K562 (cell line): ENCODE measurements at regions not wholly inside any gene's neighbourhood (a gene's known extent, or its start where the extent isn't known, plus 50 kb on each side); places are given as distances from the start of the nearest gene placed in this dataset.
A peak's percentile ranks its signal among the peaks of the same experiment; 100 is the strongest.

Experiments used
- ATAC-seq: fragments of 200-7000 bp; cut with Tn5 transposase; 3 replicates; pipeline ENCODE4 v1.9.1; 2020; ENCODE audit warnings: moderate library complexity
- BruUV-seq: library from RNA; stranded (reverse); fragments of 400-500 nt; replicated peaks from 2 replicates; lab custom pipeline; 2021; lab: Mats Ljungman, UMichigan
- CTCF ChIA-PET: fragments of 300-600 bp; formaldehyde crosslinking; extraction: SDS; loops from one replicate; lab custom pipeline; 2021; ENCODE audit warnings: low intra/inter-chr PET ratio; lab: Yijun Ruan, JAX
- POLR2A ChIA-PET: fragments of 300-600, 350-650 bp; sonication (Branson Sonifier 250); formaldehyde crosslinking; extraction: SDS; loops from one replicate; lab custom pipeline; 2021; ENCODE audit warnings: antibody characterized with exemption, inconsistent platforms; lab: Yijun Ruan, JAX
- DNase-seq, 4 experiments: peaks; one replicate each; pipeline versions ENCODE4 v3.0.0 to v3.0.0-alpha.2; 2011 to 2018; ENCODE audit warnings: low spot score in 3 of 4, mixed read lengths in 3 of 4; ENCODE audit errors: extremely low read depth in 1 of 4
- FAIRE-seq: peaks from 2 replicates; lab custom pipeline; 2011; peaks lifted over from hg19 to GRCh38; lab: Jason Lieb, UNC
- H2AFZ ChIP-seq: 2 replicates; pipeline ENCODE4 v1.6.0; 2011; ENCODE audit warnings: low read depth, low read length, control low read depth, inconsistent platforms
- H3K27ac ChIP-seq: fragments of 200-600 bp; 3 replicates; pipeline ENCODE4 v1.8.0; 2011; ENCODE audit warnings: low read depth, mild to moderate bottlenecking, control low read depth, inconsistent platforms, low read length, moderate library complexity, mixed read lengths; ENCODE audit errors: extremely low read depth
- H3K27me3 ChIP-seq, 2 experiments: fragments of 300-600 bp in 1 of 2; 2 replicates in 1 of 2; 3 replicates in 1 of 2; pipeline versions ENCODE4 v1.6.0 to v1.8.0; 2011; ENCODE audit warnings: inconsistent platforms in 2 of 2, low read length in 2 of 2, mild to moderate bottlenecking in 1 of 2, mixed read lengths in 1 of 2, moderate library complexity in 1 of 2; ENCODE audit not compliant: control insufficient read depth in 2 of 2, insufficient read depth in 2 of 2
- H3K36me3 ChIP-seq: fragments of 300-600 bp; 3 replicates; pipeline ENCODE4 v1.8.0; 2011; ENCODE audit warnings: mild to moderate bottlenecking, low read length, inconsistent platforms; ENCODE audit not compliant: control insufficient read depth, insufficient read depth
- H3K4me1 ChIP-seq, 2 experiments: fragments of 200-600 bp in 1 of 2; replicated peaks in 1 of 2; 2 replicates in 1 of 2; 3 replicates in 1 of 2; pipeline versions ENCODE4 v1.5.1 to v1.8.0; 2011; ENCODE audit warnings: inconsistent platforms in 2 of 2, low read length in 2 of 2, mild to moderate bottlenecking in 1 of 2, mixed read lengths in 1 of 2, moderate library complexity in 1 of 2; ENCODE audit not compliant: control insufficient read depth in 2 of 2, insufficient read depth in 2 of 2
- H3K4me2 ChIP-seq: 2 replicates; pipeline ENCODE4 v1.6.1; 2011; ENCODE audit warnings: low read length, control low read depth, inconsistent platforms, mixed read lengths; ENCODE audit not compliant: insufficient read depth
- H3K4me3 ChIP-seq: fragments of 200-600 bp; sonication (generic), shearing (Covaris generic); 2 replicates; pipeline ENCODE4 v1.5.1; 2016; ENCODE audit warnings: control low read depth, inconsistent platforms
- H3K79me2 ChIP-seq: fragments of 200-600 bp; 3 replicates; pipeline ENCODE4 v1.8.0; 2011; ENCODE audit warnings: low read length, inconsistent platforms; ENCODE audit not compliant: control insufficient read depth, insufficient read depth
- H3K9ac ChIP-seq, 2 experiments: 2 replicates each; pipeline versions ENCODE4 v1.6.0 to v1.6.1; 2011; ENCODE audit warnings: low read depth in 2 of 2, low read length in 2 of 2, control low read depth in 1 of 2, inconsistent platforms in 1 of 2, mild to moderate bottlenecking in 1 of 2, mixed read lengths in 1 of 2; ENCODE audit not compliant: insufficient read depth in 1 of 2
- H3K9me1 ChIP-seq: one replicate; pipeline ENCODE4 v1.6.0; 2011; ENCODE audit warnings: inconsistent platforms, mild to moderate bottlenecking, low read length, moderate library complexity; ENCODE audit not compliant: control insufficient read depth, insufficient read depth
- H3K9me3 ChIP-seq: replicated peaks from 2 replicates; pipeline ENCODE4 v1.5.1; 2011; ENCODE audit warnings: low read depth, low read length, inconsistent platforms; ENCODE audit not compliant: control insufficient read depth, insufficient read depth
- H4K20me1 ChIP-seq: replicated peaks from 2 replicates; pipeline ENCODE4 v1.6.1; 2011; ENCODE audit warnings: low read length, inconsistent platforms, mixed read lengths; ENCODE audit not compliant: control insufficient read depth, insufficient read depth
- FOXK2 ChIP-seq, 2 experiments: fragments of 450-650 bp; IDR thresholded peaks in 1 of 2; conservative IDR thresholded peaks in 1 of 2; 2 replicates each; pipeline ENCODE4 v1.6.1; 2016; ENCODE audit warnings: low read depth in 2 of 2, mild to moderate bottlenecking in 1 of 2
- FOXM1 ChIP-seq, 2 experiments: fragments of 450-650 bp in 1 of 2; sonication (generic) in 1 of 2; formaldehyde crosslinking in 1 of 2; IDR thresholded peaks; 2 replicates each; pipeline versions ENCODE4 v1.6.1 to v1.9.0; 2017 to 2022; ENCODE audit warnings: low read depth in 2 of 2, mild to moderate bottlenecking in 2 of 2, missing genetic modification reagents in 1 of 2, moderate library complexity in 1 of 2
- HMG20A ChIP-seq: fragments of 450-650 bp; formaldehyde crosslinking; conservative IDR thresholded peaks from 2 replicates; pipeline ENCODE4 v1.4.0; 2020; ENCODE audit warnings: mild to moderate bottlenecking, mixed read lengths
- JUNB ChIP-seq: fragments of 450-650 bp; formaldehyde crosslinking; conservative IDR thresholded peaks from 2 replicates; pipeline ENCODE4 v1.4.0; 2020; ENCODE audit warnings: mild to moderate bottlenecking
- JUND ChIP-seq, 2 experiments: IDR thresholded peaks; 2 replicates in 1 of 2; 3 replicates in 1 of 2; pipeline ENCODE4 v1.6.1; 2011; ENCODE audit warnings: borderline replicate concordance in 2 of 2, low read depth in 2 of 2, low read length in 2 of 2, improper control_type of control experiment in 1 of 2, missing biosample characterization in 1 of 2, missing genetic modification characterization in 1 of 2, missing genetic modification reagents in 1 of 2
- KAT8 ChIP-seq: fragments of 450-650 bp; IDR thresholded peaks from 2 replicates; pipeline ENCODE4 v1.6.1; 2016; ENCODE audit warnings: low read depth, mild to moderate bottlenecking
- NFXL1 ChIP-seq: fragments of 450-650 bp; formaldehyde crosslinking; IDR thresholded peaks from 2 replicates; pipeline ENCODE4 v1.4.0; 2021; ENCODE audit warnings: mild to moderate bottlenecking
- SAFB ChIP-seq: fragments of 200-400 bp; formaldehyde crosslinking; IDR thresholded peaks from 2 replicates; pipeline ENCODE4 v1.6.1; 2017; ENCODE audit warnings: low read depth, low read length, borderline replicate concordance
- SP2 ChIP-seq: IDR thresholded peaks from 2 replicates; pipeline ENCODE4 v1.6.1; 2011; ENCODE audit warnings: mild to moderate bottlenecking, low read depth, low read length, moderate library complexity; ENCODE audit not compliant: poor library complexity, severe bottlenecking; ENCODE audit errors: extremely low read depth
- SREBF1 ChIP-seq: fragments of 150-350 bp; IDR thresholded peaks from 2 replicates; pipeline ENCODE4 v1.6.1; 2014; ENCODE audit warnings: antibody characterized with exemption, low read depth, low read length, borderline replicate concordance
- XRCC4 ChIP-seq: IDR thresholded peaks from one replicate; pipeline ENCODE4 v1.6.1; 2011; ENCODE audit not compliant: insufficient read depth, insufficient read length; ENCODE audit errors: extremely low read depth
- ZNF274 ChIP-seq: IDR thresholded peaks from 2 replicates; pipeline ENCODE4 v1.6.1; 2011; ENCODE audit warnings: low read depth, mild to moderate bottlenecking, low read length, moderate library complexity, borderline replicate concordance
- ZNF347 ChIP-seq: fragments of 450-650 bp; formaldehyde crosslinking; IDR thresholded peaks from 2 replicates; pipeline ENCODE4 v1.4.0; 2020; ENCODE audit warnings: low read depth, mild to moderate bottlenecking, moderate library complexity
- ZZZ3 ChIP-seq: fragments of 450-650 bp; IDR thresholded peaks from 2 replicates; pipeline ENCODE4 v1.6.1; 2016; ENCODE audit warnings: antibody characterized with exemption, mild to moderate bottlenecking, moderate library complexity
- WGBS: fragments of 100-300 bp; shearing (Covaris generic); methylation state at CpG from one replicate; pipeline ENCODE4 v1.1.6; 2016; ENCODE audit warnings: low coverage, mixed read lengths; ENCODE audit not compliant: insufficient coverage; ENCODE audit errors: missing lambda C conversion rate; 5-methylcytosine and 5-hydroxymethylcytosine counted together
- in situ Hi-C: fragments of 300-500 bp; cut with MboI; formaldehyde crosslinking; loops from 4 replicates; pipeline ENCODE4 v1.15.0; 2018; ENCODE audit warnings: inconsistent platforms, mixed read lengths
- intact Hi-C: fragments of 100-400 bp; cut with micrococcal nuclease; formaldehyde crosslinking; loops from 2 replicates; pipeline ENCODE4 v1.14.2; 2022
- TF ChIP-seq, protein P1 (sequence below): IDR thresholded peaks from 2 replicates; pipeline ENCODE4 v1.6.1; 2011; ENCODE audit not compliant: insufficient read length; ENCODE audit errors: extremely low read depth
- TF ChIP-seq, protein P2 (sequence below): fragments of 450-650 bp; formaldehyde crosslinking; IDR thresholded peaks from 2 replicates; pipeline ENCODE4 v1.4.0; 2022; ENCODE audit warnings: missing genetic modification characterization
- TF ChIP-seq, protein P3 (sequence below): IDR thresholded peaks from 3 replicates; pipeline ENCODE4 v1.6.1; 2011; ENCODE audit warnings: borderline replicate concordance, mild to moderate bottlenecking, moderate library complexity; ENCODE audit not compliant: insufficient read length; ENCODE audit errors: extremely low read depth

DNA sequence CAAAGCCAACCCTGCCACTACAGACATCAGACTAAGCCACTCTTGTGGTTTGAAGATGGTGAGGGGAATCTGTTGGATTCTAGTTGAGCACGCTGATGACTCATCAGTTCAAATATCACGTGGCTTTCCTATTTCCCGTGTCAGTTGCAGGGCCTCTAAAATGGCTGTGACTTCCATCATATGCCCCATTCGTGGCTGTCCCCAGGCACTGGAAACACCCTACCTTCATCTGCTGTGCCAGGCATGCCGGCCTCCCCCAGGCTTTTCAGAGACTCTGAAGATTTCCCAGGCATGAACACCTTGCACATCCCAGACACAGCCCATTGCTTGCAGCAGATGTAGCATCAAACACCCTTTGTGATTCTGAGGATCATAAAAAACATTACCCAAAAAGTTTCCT lies 659.9 kb downstream of the UQCRFS1 start:
- no peaks in the 10 kb centered on the region for H3K36me3 ChIP-seq
- no peaks in the 10 kb centered on the region for H3K9me1 ChIP-seq
- ATAC-seq (peak; percentile 73), FAIRE-seq (peak; percentile 80), DNase-seq (peak in 3 of 4 experiments; percentile 45 to 74 (median 46))
- intact Hi-C loops = no loop called here
- peaks cover 9 to 23% of the 10 kb centered on the region in 2 experiments for H3K4me1 ChIP-seq
- CTCF ChIA-PET = no interaction called here
- H2AFZ ChIP-seq = peak overlapping the region; percentile 74
- 9% methylated on average over 5 of the region's 5 CpGs for WGBS
- no peaks in the 10 kb centered on the region for H3K79me2 ChIP-seq
- H3K9ac ChIP-seq = no peak overlapping the region
- peak overlapping the region; percentile 58 for H3K27ac ChIP-seq
- no peaks in the 10 kb centered on the region for H4K20me1 ChIP-seq
- H3K4me3 ChIP-seq = no peak overlapping the region
- POLR2A ChIA-PET = interaction anchor here (0.7 to 2.0 kb wide), 5 partner anchors 9 to 53 kb away, joined by 3 to 6 read pairs (median 4); no protein-coding TSS in a partner anchor
- in situ Hi-C loops = no loop called here
- no TSS peak for BruUV-seq
- H3K9me3 ChIP-seq = no peaks in the 10 kb centered on the region
- H3K4me2 ChIP-seq = peak overlapping the region; percentile 23; the same call in 1 of the 2 replicates
- no peaks in the 10 kb centered on the region for H3K27me3 ChIP-seq
- TF ChIP-seq, protein P1, sequence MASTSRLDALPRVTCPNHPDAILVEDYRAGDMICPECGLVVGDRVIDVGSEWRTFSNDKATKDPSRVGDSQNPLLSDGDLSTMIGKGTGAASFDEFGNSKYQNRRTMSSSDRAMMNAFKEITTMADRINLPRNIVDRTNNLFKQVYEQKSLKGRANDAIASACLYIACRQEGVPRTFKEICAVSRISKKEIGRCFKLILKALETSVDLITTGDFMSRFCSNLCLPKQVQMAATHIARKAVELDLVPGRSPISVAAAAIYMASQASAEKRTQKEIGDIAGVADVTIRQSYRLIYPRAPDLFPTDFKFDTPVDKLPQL = no peak
- TF ChIP-seq ZZZ3 (no peak), ZNF347 (no peak), KAT8 (no peak), SAFB (no peak), FOXM1 (IDR thresholded peaks at IDR 0.05; ENCODE audit: low read depth) (0 out of 2 replicates have a peak, but pooled peaks have one; percentile 18), FOXM1 (CRISPR knock-in tag; IDR thresholded peaks at IDR 0.05; ENCODE audit: low read depth) (no peak), SREBF1 (no peak), XRCC4 (no peak), HMG20A (CRISPR knock-in tag) (no peak), NFXL1 (CRISPR knock-in tag) (peak; percentile 68; the same call in 1 of the 2 replicates), ZNF274 (no peak), FOXK2 (conservative IDR thresholded peaks at IDR 0.05 in 1 of 2, IDR thresholded peaks at IDR 0.05 in 1 of 2; ENCODE audit: low read depth in 2 of 2) (no peak), SP2 (no peak), JUNB (peak; percentile 95), JUND (IDR thresholded peaks at IDR 0.05; ENCODE audit: borderline replicate concordance, low read depth, low read length) (peak; percentile 97), JUND (tag; IDR thresholded peaks at IDR 0.05; ENCODE audit: borderline replicate concordance, low read depth, low read length) (peak; percentile 97)
- TF ChIP-seq, protein P2, sequence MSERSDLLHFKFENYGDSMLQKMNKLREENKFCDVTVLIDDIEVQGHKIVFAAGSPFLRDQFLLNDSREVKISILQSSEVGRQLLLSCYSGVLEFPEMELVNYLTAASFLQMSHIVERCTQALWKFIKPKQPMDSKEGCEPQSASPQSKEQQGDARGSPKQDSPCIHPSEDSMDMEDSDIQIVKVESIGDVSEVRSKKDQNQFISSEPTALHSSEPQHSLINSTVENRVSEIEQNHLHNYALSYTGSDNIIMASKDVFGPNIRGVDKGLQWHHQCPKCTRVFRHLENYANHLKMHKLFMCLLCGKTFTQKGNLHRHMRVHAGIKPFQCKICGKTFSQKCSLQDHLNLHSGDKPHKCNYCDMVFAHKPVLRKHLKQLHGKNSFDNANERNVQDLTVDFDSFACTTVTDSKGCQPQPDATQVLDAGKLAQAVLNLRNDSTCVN (CRISPR knock-in tag) = no peak
- TF ChIP-seq, protein P3, sequence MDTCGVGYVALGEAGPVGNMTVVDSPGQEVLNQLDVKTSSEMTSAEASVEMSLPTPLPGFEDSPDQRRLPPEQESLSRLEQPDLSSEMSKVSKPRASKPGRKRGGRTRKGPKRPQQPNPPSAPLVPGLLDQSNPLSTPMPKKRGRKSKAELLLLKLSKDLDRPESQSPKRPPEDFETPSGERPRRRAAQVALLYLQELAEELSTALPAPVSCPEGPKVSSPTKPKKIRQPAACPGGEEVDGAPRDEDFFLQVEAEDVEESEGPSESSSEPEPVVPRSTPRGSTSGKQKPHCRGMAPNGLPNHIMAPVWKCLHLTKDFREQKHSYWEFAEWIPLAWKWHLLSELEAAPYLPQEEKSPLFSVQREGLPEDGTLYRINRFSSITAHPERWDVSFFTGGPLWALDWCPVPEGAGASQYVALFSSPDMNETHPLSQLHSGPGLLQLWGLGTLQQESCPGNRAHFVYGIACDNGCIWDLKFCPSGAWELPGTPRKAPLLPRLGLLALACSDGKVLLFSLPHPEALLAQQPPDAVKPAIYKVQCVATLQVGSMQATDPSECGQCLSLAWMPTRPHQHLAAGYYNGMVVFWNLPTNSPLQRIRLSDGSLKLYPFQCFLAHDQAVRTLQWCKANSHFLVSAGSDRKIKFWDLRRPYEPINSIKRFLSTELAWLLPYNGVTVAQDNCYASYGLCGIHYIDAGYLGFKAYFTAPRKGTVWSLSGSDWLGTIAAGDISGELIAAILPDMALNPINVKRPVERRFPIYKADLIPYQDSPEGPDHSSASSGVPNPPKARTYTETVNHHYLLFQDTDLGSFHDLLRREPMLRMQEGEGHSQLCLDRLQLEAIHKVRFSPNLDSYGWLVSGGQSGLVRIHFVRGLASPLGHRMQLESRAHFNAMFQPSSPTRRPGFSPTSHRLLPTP = no peak
